ENCODE measurements at regions not wholly inside any gene's neighbourhood (a gene's known extent, or its start where the extent isn't known, plus 50 kb on each side); places are given as distances from the start of the nearest gene placed in this dataset.
A peak's percentile ranks its signal among the peaks of the same experiment; 100 is the strongest.

DNA sequence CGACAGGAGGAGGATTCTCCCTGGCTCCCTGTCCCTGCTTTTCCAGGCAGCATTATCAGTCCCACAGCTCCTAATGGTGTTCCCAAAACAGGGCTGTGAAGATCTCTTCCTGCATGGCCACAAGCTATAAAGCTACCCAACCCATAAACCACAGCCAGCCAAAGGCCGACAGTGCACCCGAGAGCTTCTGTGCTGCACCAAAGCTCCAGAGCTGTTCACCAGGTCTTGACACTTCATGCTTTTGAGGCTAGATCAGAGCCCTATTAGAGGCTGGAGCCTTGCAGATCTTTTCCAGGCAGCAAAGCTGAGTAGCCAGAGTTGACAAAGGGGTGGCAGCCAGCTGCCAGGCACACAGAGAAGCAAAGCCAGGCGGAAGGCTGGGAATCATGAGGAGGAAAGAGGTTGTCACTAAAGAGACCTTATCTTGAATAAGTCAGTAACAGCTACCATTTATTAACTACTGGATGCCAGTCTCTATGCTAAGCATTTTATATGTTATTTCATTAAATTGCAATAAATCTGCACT lies 180.4 kb downstream of the KATNAL1 start:
- DNase-seq (ENCODE audit: low read depth), result no peak

DNA sequence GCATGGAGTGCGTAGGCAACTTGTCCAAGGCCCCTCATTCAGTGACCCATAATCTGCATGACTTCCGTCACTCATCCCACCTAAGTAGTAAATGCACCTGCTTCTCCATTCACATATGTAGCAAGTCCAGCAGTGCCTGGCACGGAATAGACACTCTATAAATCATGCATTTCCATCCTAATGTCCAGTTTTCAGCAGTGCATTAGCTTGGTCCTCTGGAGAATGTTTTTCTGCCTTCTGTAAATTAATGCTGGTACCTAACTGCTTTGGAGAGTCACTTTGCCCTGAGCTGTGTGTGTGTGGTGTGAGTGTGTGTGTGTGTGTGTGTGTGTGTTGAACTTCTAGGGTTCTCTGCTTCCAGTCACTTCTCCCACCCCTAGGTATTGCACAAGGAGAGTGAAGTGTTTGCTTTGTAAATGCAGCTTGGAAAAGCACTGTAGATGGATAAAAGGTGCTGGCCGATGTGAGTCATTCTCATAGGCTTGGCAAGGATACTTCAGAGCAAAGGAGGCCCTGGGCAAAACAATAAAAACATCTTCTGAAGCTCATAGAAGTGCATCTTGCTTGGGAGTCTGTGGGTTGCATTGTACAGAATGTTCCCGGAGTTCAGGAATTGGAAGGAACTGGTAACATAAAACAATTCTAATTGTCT lies 181.8 kb downstream of the KATNAL1 start:
- DNase-seq (ENCODE audit: low read depth), result no peak

GRCh38 chr13:30124131-30124768 lies 183.1 kb downstream of the KATNAL1 start:
- no peak for DNase-seq (ENCODE audit: low read depth)

- DNase-seq (ENCODE audit: low read depth), result no peak
These were observed 183.8 kb downstream of the KATNAL1 start for GRCh38 chr13:30123575-30123974.

GRCh38 chr13:30121666-30122065 lies 185.7 kb downstream of the KATNAL1 start:
- DNase-seq (ENCODE audit: low read depth), result no peak

DNA sequence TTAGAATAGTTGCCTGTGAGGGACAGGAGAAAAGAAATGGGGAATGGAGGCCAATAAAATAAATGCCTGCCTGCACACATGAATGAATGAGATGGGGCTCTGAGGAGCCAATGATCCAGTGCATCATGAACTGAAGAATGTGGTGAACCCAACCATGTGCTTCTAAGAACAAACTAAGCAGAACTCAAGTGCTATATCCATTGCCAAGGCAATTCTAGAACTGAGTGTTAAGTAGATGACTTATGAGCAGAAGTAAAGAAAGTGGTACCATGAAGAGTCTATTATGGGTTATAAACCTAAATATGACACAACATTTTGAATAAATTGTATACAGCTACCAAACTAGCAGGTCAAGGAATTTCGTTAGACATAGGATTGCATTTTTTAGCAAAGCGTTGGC lies 186.1 kb downstream of the KATNAL1 start:
- DNase-seq (ENCODE audit: low read depth), result no peak

- DNase-seq (ENCODE audit: low read depth), result no peak
These were observed 187.1 kb downstream of the KATNAL1 start for GRCh38 chr13:30120133-30120822.

GRCh38 chr13:30119476-30119875 lies 187.9 kb downstream of the KATNAL1 start:
- no peak for DNase-seq (ENCODE audit: low read depth)

GRCh38 chr13:30116379-30116778 lies 191.0 kb downstream of the KATNAL1 start:
- no peak for DNase-seq (ENCODE audit: low read depth)

GRCh38 chr13:30115257-30115600 lies 192.1 kb downstream of the KATNAL1 start:
- no peak for DNase-seq (ENCODE audit: low read depth)

GRCh38 chr13:30114571-30115256 lies 192.6 kb downstream of the KATNAL1 start:
- peak; percentile 93 for DNase-seq (ENCODE audit: low read depth)

DNA sequence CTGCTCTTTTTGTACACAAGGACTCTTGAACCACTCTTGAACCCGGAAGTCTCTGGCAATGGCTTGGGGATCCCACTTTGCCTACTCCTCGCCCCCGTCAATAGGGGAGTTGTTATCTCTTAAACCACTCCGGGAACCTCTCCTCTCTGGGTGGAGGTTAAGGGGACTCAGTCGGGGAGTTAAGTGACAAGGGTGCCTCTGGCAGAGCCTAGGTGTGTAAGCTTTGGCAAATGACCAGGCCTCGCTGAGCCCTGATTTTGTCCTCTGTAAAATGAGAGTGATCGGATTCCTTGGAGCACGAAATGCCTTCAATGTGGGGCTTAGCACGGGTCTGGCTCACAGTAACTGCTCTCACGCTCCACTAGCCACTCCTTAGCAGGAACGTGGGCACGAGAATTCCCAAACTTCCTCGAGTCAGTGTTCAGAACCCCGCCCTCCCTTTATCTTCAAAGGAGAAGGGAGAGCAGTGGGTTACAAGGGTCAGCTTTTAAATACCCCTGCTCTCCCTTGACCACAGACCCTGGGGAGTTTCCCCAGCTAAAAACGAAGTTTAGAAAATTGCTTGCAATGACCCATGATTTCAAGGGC lies 193.3 kb downstream of the KATNAL1 start:
- no peak for DNase-seq (ENCODE audit: low read depth)

GRCh38 chr13:30113551-30113950 lies 193.8 kb downstream of the KATNAL1 start:
- DNase-seq (ENCODE audit: low read depth), result no peak

DNA sequence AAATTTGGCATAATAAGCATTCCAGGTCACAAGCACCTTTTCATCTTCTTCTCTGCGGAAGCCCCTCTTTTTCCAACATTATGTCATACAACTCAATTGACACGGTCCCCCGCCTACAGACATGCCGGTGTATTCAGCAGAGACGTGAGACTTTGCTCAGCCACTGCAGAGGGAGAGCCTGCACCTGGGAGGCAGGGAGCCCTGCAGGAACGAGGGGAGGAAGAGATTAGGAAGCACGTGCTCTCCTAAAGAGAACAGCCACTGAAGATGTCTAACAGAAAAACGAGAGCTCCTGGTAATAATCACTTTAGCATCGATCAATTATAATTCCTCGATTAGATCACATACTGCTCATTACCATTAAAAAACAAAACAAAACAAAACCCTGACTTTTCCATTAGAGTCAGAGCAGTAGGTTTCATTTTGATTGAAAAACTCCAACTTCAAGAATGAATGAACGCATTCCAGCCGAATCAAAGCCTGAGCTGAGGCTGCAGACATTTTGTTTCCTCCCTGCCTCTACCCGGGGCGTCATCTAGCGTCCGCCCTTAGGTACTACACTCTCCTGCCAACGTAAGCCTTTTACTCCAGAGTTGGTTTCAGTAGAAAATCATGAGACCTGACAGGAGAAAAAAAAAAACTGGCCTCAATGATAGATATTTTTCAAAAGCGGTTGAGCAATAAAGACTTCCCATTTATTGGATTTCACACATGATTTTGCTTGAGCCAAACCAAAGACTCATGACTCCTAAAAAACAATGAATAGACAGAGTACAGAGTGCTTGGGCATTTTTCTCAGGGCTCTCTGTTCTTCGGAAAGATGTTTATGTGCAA lies 194.5 kb downstream of the KATNAL1 start:
- peak; percentile 68 for DNase-seq (ENCODE audit: low read depth)

DNA sequence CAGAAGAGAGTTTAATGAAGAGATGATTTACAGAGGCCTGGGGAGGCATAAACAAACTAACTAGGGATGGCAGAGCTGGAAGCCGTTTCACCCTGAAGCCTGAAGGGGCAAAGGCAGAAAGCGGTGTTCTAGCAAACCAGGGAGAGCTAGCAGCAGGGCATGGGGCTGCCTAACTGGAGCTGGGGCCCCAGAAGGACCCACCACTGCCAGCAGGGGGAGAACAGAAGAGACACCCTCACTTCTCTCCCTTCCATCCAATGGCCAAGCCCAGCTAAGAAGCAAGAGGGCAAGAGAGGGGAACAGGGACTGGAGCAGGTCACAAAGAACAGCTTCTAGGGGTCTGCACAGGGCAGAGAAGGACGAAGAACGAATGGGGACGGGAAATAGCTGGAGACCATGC lies 195.5 kb downstream of the KATNAL1 start:
- DNase-seq (ENCODE audit: low read depth), result no peak

GRCh38 chr13:30110301-30111070 lies 196.9 kb downstream of the KATNAL1 start:
- no peak for DNase-seq (ENCODE audit: low read depth)

- DNase-seq (ENCODE audit: low read depth), result no peak
These were observed 197.7 kb downstream of the KATNAL1 start for GRCh38 chr13:30109471-30110135.

GRCh38 chr13:30108913-30109237 lies 198.5 kb downstream of the KATNAL1 start:
- DNase-seq (ENCODE audit: low read depth), result no peak

DNA sequence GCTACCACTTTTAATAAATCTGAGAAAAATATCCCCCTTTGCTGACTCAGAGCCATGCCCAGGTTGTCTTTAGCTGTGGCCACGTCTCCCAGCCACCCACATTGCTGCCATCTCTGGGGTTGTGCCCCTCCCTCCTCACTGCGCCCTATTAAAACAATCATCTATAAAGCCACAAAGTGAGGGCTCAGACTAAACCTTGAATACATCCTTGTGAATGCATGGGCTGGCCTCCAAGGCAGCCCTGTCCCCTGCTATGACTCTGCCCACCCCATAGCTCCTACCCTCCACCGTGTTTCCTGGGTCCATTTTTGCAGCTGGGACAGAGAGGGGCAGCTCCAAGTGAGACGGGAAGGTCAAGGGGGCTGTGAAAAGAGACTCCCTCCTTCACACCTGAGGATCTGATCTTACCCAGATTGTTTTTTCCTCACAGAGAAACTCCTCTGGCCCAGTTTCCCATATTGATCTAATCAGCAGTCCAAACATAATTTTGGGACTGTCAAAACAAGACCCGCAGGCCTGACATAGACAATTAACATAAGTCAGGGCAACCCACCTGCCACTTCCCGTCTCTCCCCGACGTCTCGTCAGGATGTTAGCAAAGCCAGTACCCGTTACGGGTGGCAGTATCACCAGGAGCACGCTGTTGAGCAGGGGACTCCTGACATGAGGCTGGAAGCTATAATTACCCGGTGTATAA lies 199.0 kb downstream of the KATNAL1 start:
- DNase-seq (ENCODE audit: low read depth), result no peak

Data from stimulated activated CD8-positive, alpha-beta memory T cell treated with anti-CD3 and anti-CD28 coated beads, Interleukin-4, amount 100 ng/mL, for 24 hours (primary cell).